Tibial nerve (tissue), 4 donors: ENCODE measurements at regions not wholly inside any gene's neighbourhood (a gene's known extent, or its start where the extent isn't known, plus 50 kb on each side); places are given as distances from the start of the nearest gene placed in this dataset.

Source experiments
- EP300 ChIP-seq, 2 donors: sonication (generic); formaldehyde crosslinking; IDR thresholded peaks; one replicate each; pipeline ENCODE4 v1.6.1; 2017; ENCODE audit warnings: antibody characterized with exemption in 2 of 2, mild to moderate bottlenecking in 1 of 2
- POLR2A ChIP-seq, 2 donors: fragments of 450-650 bp; IDR thresholded peaks; one replicate each; pipeline ENCODE4 v1.6.1; 2017; ENCODE audit warnings: antibody characterized with exemption in 2 of 2, mild to moderate bottlenecking in 2 of 2, moderate library complexity in 2 of 2
- TF ChIP-seq, protein P1 (sequence below), 5 experiments: fragments of 200-600 bp in 3 of 5; fragments of 450-650 bp in 2 of 5; sonication (generic) in 3 of 5; IDR thresholded peaks; one replicate each; pipeline ENCODE4 v1.5.1; 2016 to 2019; ENCODE audit warnings: antibody characterized with exemption in 5 of 5, mild to moderate bottlenecking in 3 of 5, moderate library complexity in 2 of 5

DNA sequence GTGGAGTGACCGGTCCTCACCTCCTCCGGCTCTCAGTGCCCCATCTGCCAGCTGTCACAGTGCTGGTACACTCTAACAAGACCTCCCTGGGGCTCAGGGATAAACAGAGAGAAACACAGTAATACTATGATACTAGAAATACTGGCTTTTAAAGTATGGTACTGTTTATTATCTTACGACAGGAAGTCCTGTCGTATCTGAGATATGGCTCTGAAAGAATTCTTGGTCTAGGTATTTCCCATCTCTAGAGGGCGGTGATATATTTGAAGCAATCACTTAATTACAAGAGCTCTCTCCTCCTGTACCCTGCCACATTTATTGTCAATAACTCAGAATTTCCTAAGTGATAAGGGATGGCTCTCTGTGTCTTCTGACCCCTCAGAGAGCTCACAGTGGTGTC lies 119.1 kb downstream of the RRM1 start:
- TF ChIP-seq, protein P1, sequence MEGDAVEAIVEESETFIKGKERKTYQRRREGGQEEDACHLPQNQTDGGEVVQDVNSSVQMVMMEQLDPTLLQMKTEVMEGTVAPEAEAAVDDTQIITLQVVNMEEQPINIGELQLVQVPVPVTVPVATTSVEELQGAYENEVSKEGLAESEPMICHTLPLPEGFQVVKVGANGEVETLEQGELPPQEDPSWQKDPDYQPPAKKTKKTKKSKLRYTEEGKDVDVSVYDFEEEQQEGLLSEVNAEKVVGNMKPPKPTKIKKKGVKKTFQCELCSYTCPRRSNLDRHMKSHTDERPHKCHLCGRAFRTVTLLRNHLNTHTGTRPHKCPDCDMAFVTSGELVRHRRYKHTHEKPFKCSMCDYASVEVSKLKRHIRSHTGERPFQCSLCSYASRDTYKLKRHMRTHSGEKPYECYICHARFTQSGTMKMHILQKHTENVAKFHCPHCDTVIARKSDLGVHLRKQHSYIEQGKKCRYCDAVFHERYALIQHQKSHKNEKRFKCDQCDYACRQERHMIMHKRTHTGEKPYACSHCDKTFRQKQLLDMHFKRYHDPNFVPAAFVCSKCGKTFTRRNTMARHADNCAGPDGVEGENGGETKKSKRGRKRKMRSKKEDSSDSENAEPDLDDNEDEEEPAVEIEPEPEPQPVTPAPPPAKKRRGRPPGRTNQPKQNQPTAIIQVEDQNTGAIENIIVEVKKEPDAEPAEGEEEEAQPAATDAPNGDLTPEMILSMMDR (IDR thresholded peaks at IDR 0.05): no peak
- TF ChIP-seq POLR2A (IDR thresholded peaks at IDR 0.05) (no peak), EP300 (IDR thresholded peaks at IDR 0.05) (no peak)
